ENCODE measurements at regions not wholly inside any gene's neighbourhood (a gene's known extent, or its start where the extent isn't known, plus 50 kb on each side); places are given as distances from the start of the nearest gene placed in this dataset.

DNA sequence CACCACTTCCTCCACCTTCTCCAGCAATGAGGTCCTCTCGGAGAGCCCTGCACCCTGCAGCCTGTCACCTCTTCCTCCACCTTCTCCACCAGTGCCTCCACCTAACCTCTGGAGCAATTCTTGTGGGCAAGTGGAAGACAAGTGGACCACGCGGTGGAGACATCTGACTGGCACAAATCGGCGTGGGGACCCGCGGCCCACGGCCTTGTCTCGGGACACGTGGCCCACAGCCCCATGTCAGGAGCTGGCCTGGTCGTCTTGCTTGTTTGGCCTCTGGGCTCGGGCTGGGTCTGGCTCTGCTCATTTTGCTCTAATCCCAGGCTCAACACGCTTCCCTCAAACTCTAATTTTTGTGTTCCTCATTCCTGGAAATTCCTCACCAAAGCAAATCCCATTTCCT lies 393.1 kb upstream of the IRX1 start:
- Histone ChIP-seq H3F3A (ENCODE audit: low read depth) (no peaks in the 10 kb centered on the region), H3K9ac (ENCODE audit: low read depth, low read length, poor library complexity, severe bottlenecking) (no peak overlapping the region), H3K36me3 (ENCODE audit: insufficient read depth, low read length) (no peaks in the 10 kb centered on the region), H2AFZ (ENCODE audit: low read length) (no peak overlapping the region), H4K20me1 (ENCODE audit: insufficient read depth, low read length, poor library complexity, severe bottlenecking) (no peaks in the 10 kb centered on the region), H3K4me1 (ENCODE audit: insufficient read depth, low read length, poor library complexity, severe bottlenecking) (no peaks in the 10 kb centered on the region), H3K27me3 (ENCODE audit: insufficient read depth, low read length, poor library complexity, severe bottlenecking) (no peaks in the 10 kb centered on the region), H3K4me2 (ENCODE audit: low read depth, low read length, poor library complexity, severe bottlenecking) (no peak overlapping the region), H3K9me2 (replicated peaks; ENCODE audit: low read depth, low read length) (no peaks in the 10 kb centered on the region), H3K9me3 (ENCODE audit: insufficient read depth, low read depth, low read length) (peaks cover 5% of the 10 kb centered on the region; the same call in 1 of the 2 replicates), H3K4me3 (ENCODE audit: low read length, poor library complexity, severe bottlenecking) (no peak overlapping the region), H3K79me2 (ENCODE audit: insufficient read depth, low read length) (no peaks in the 10 kb centered on the region)
- no peak for TF ChIP-seq EZH2phosphoT487 (IDR thresholded peaks at IDR 0.05; ENCODE audit: borderline replicate concordance)
- TF ChIP-seq, protein P1, sequence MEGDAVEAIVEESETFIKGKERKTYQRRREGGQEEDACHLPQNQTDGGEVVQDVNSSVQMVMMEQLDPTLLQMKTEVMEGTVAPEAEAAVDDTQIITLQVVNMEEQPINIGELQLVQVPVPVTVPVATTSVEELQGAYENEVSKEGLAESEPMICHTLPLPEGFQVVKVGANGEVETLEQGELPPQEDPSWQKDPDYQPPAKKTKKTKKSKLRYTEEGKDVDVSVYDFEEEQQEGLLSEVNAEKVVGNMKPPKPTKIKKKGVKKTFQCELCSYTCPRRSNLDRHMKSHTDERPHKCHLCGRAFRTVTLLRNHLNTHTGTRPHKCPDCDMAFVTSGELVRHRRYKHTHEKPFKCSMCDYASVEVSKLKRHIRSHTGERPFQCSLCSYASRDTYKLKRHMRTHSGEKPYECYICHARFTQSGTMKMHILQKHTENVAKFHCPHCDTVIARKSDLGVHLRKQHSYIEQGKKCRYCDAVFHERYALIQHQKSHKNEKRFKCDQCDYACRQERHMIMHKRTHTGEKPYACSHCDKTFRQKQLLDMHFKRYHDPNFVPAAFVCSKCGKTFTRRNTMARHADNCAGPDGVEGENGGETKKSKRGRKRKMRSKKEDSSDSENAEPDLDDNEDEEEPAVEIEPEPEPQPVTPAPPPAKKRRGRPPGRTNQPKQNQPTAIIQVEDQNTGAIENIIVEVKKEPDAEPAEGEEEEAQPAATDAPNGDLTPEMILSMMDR (conservative IDR thresholded peaks at IDR 0.05; ENCODE audit: low read length): no peak

DNA sequence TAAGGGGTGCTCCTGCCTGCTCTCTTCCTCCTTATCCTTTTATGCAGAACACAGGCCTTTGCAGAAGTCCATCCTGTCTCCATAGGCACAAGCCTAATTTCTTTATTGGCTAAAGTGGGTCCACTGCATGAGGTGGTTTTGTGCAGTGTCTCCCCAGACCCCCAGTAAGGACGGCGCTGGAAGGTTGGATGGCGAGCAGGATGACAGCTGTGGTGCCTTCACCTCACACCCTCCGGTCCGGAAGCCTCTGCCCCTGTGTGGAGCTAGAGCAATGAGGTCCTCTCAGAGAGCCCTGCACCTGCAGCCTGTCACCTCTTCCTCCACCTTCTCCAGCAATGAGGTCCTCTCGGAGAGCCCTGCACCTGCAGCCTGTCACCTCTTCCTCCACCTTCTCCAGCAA lies 393.7 kb upstream of the IRX1 start:
- Histone ChIP-seq H3K36me3 (ENCODE audit: insufficient read depth, low read length) (no peaks in the 10 kb centered on the region), H2AFZ (ENCODE audit: low read length) (no peak overlapping the region), H3K4me2 (ENCODE audit: low read depth, low read length, poor library complexity, severe bottlenecking) (no peak overlapping the region), H3K4me3 (ENCODE audit: low read length, poor library complexity, severe bottlenecking) (no peak overlapping the region), H3K9ac (ENCODE audit: low read depth, low read length, poor library complexity, severe bottlenecking) (no peak overlapping the region), H3K4me1 (ENCODE audit: insufficient read depth, low read length, poor library complexity, severe bottlenecking) (no peaks in the 10 kb centered on the region), H3K79me2 (ENCODE audit: insufficient read depth, low read length) (no peaks in the 10 kb centered on the region), H4K20me1 (ENCODE audit: insufficient read depth, low read length, poor library complexity, severe bottlenecking) (no peaks in the 10 kb centered on the region), H3F3A (ENCODE audit: low read depth) (no peaks in the 10 kb centered on the region), H3K9me3 (ENCODE audit: insufficient read depth, low read depth, low read length) (peaks cover 5% of the 10 kb centered on the region; the same call in 1 of the 2 replicates), H3K27me3 (ENCODE audit: insufficient read depth, low read length, poor library complexity, severe bottlenecking) (no peaks in the 10 kb centered on the region), H3K9me2 (replicated peaks; ENCODE audit: low read depth, low read length) (no peaks in the 10 kb centered on the region)
- TF ChIP-seq EZH2phosphoT487 (IDR thresholded peaks at IDR 0.05; ENCODE audit: borderline replicate concordance): no peak
- TF ChIP-seq, protein P1 (conservative IDR thresholded peaks at IDR 0.05; ENCODE audit: low read length): no peak

DNA sequence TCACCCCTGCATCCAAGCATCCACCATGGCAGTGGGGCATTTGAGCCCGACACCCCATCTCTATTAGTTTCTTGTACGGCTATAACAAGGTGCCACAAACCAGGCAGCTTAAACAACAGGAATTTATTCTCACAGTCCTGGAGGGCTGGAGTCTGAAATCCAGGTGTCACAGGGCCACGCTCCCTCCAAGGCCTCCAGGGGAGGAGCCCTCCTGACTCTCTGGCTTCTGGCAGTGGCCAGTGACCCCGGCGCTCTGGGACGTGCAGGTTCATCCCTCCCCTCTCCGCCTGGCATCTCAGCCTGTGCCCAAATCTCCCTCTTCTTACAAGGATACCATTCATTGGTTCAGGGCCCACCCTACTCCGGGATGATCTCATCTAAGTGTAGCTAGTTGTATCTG lies 394.5 kb upstream of the IRX1 start:
- Histone ChIP-seq H3K79me2 (ENCODE audit: insufficient read depth, low read length) (no peaks in the 10 kb centered on the region), H2AFZ (ENCODE audit: low read length) (no peak overlapping the region), H4K20me1 (ENCODE audit: insufficient read depth, low read length, poor library complexity, severe bottlenecking) (no peaks in the 10 kb centered on the region), H3K4me3 (ENCODE audit: low read length, poor library complexity, severe bottlenecking) (no peak overlapping the region), H3F3A (ENCODE audit: low read depth) (no peaks in the 10 kb centered on the region), H3K4me1 (ENCODE audit: insufficient read depth, low read length, poor library complexity, severe bottlenecking) (no peaks in the 10 kb centered on the region), H3K9me2 (replicated peaks; ENCODE audit: low read depth, low read length) (no peaks in the 10 kb centered on the region), H3K9me3 (ENCODE audit: insufficient read depth, low read depth, low read length) (peaks cover 5% of the 10 kb centered on the region; the same call in 1 of the 2 replicates), H3K4me2 (ENCODE audit: low read depth, low read length, poor library complexity, severe bottlenecking) (no peak overlapping the region), H3K27me3 (ENCODE audit: insufficient read depth, low read length, poor library complexity, severe bottlenecking) (no peaks in the 10 kb centered on the region), H3K9ac (ENCODE audit: low read depth, low read length, poor library complexity, severe bottlenecking) (no peak overlapping the region), H3K36me3 (ENCODE audit: insufficient read depth, low read length) (no peaks in the 10 kb centered on the region)
- TF ChIP-seq EZH2phosphoT487 (IDR thresholded peaks at IDR 0.05; ENCODE audit: borderline replicate concordance): no peak
- TF ChIP-seq, protein P1 (conservative IDR thresholded peaks at IDR 0.05; ENCODE audit: low read length): no peak

Measured in Loucy (cell line).